ENCODE measurements at regions not wholly inside any gene's neighbourhood (a gene's known extent, or its start where the extent isn't known, plus 50 kb on each side); places are given as distances from the start of the nearest gene placed in this dataset.
"Not testable (repeated sequence)": the region's sequence is repeated elsewhere in the genome, so short reads cannot be mapped to it uniquely, and the experiment has no call there.

GRCh38 chr10:83682414-83682813 lies 456.9 kb upstream of the GHITM start:
- no peak for DNase-seq

GRCh38 chr10:83685458-83685857 lies 453.9 kb upstream of the GHITM start:
- DNase-seq, result no peak

GRCh38 chr10:83691791-83692596 lies 447.3 kb upstream of the GHITM start:
- no peak for DNase-seq

GRCh38 chr10:83698899-83699298 lies 440.4 kb upstream of the GHITM start:
- no peak for DNase-seq

GRCh38 chr10:83701799-83702198 lies 437.5 kb upstream of the GHITM start:
- no peak for DNase-seq

- no peak for DNase-seq
Measured at GRCh38 chr10:83702731-83703130, 436.6 kb upstream of the GHITM start.

GRCh38 chr10:83706120-83706519 lies 433.2 kb upstream of the GHITM start:
- no peak for DNase-seq

- no peak for DNase-seq
Measured at GRCh38 chr10:83706952-83707582, 432.2 kb upstream of the GHITM start.

GRCh38 chr10:83713423-83713822 lies 425.9 kb upstream of the GHITM start:
- DNase-seq, result no peak

GRCh38 chr10:83723080-83723479 lies 416.2 kb upstream of the GHITM start:
- DNase-seq, result no peak

- no peak for DNase-seq
Measured at GRCh38 chr10:83724471-83725241, 414.7 kb upstream of the GHITM start.

GRCh38 chr10:83725567-83725966 lies 413.7 kb upstream of the GHITM start:
- no peak for DNase-seq

- no peak for DNase-seq
Measured at GRCh38 chr10:83734278-83734677, 405.0 kb upstream of the GHITM start.

- DNase-seq, result no peak
Measured at GRCh38 chr10:83736008-83736407, 403.3 kb upstream of the GHITM start.

- no peak for DNase-seq
Measured at GRCh38 chr10:83750604-83751003, 388.7 kb upstream of the GHITM start.

GRCh38 chr10:83753490-83753889 lies 385.8 kb upstream of the GHITM start:
- no peak for DNase-seq

- DNase-seq, result no peak
Measured at GRCh38 chr10:83754857-83755256, 384.5 kb upstream of the GHITM start.

- DNase-seq, result no peak
Measured at GRCh38 chr10:83760142-83760541, 379.2 kb upstream of the GHITM start.

- DNase-seq, result no peak
Measured at GRCh38 chr10:83764666-83765065, 374.6 kb upstream of the GHITM start.

GRCh38 chr10:83765731-83766130 lies 373.6 kb upstream of the GHITM start:
- DNase-seq, result no peak

- no peak for DNase-seq
Measured at GRCh38 chr10:83769281-83769820, 370.0 kb upstream of the GHITM start.

- DNase-seq, result not testable (repeated sequence)
Measured at GRCh38 chr10:83786701-83787100, 352.6 kb upstream of the GHITM start.

- no peak for DNase-seq
Measured at GRCh38 chr10:83801983-83802382, 337.3 kb upstream of the GHITM start.

- no peak for DNase-seq
Measured at GRCh38 chr10:83806717-83807116, 332.6 kb upstream of the GHITM start.

Measured in SW 1271 (cell line).